ENCODE measurements at regions not wholly inside any gene's neighbourhood (a gene's known extent, or its start where the extent isn't known, plus 50 kb on each side); places are given as distances from the start of the nearest gene placed in this dataset.

DNA sequence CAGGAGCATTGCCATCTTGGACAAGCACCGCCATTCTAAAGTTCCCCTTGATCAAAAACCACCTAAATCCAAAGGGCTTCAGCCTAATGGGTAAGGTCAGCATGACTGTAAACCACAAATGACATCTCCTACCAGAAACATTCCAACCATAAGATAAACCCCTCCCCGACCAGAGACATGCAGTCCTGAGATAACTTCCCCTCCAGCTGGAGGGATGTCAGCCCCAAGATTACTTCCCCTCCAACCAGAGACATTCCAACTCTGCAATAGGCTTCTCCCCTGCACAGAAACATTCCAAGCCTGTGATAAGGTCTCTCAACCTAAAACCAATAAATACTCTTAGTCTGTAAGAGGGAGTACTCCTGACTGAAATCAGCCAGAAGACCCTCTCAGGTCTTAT is 62.7 kb upstream of the DNAJC19 start:
- DNase-seq = no peak

DNA sequence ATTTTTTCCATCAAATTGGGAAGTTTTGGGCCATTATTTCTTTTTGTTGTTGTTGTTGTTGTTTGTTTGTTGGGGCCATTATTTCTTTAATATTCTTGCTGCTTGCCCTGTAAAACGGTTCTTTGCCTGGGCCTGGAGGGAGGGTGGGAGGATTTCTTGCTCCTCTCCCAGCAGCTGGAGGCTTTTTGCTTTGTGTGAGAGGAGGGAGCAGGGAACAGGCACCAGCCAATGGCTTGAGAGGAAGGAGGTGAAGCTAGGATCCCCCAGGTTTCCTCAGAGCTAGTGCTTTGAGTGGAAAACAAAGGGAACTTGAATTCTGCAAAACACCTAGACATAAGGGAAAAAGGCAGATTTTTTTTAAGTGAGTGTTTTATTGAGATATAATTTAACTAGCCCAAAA is 61.2 kb upstream of the DNAJC19 start:
- no peak for DNase-seq

DNA sequence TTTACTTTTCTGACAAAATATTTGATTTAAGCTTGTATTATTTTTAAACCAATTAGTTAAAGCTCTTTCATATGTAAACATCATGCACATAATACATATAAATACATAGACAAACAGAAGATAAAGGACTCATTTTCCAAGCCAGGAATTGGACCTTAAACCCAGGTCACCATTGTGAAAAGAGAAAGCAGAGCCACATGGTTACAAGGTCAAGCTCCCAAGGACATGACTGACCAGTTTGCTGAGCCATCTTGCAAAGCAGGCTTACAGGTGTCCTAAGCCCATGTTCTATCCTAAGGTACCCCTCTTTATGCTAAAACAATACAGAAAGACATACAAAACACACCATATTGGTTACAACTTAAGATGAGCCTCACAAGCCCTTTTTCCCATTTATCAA is 50.5 kb upstream of the DNAJC19 start:
- no peak for DNase-seq

Data from NCI-H187 treated with DMSO at 0.1 percent for 48 hours (cell line).